H1 (cell line): ENCODE measurements at regions not wholly inside any gene's neighbourhood (a gene's known extent, or its start where the extent isn't known, plus 50 kb on each side); places are given as distances from the start of the nearest gene placed in this dataset.

Source experiments
- CTCF ChIA-PET: fragments of 300-600 bp; sonication (Branson Sonifier 250); formaldehyde crosslinking; loops from one replicate; lab custom pipeline; 2021; ENCODE audit not compliant: partially characterized antibody; lab: Charles Lee
- POLR2A ChIA-PET: fragments of 300-600 bp; sonication (Branson Sonifier 250); formaldehyde crosslinking; loops from one replicate; lab custom pipeline; 2021; ENCODE audit warnings: inconsistent platforms; ENCODE audit not compliant: partially characterized antibody; lab: Charles Lee
- DNase-seq, 2 experiments: peaks; one replicate each; pipeline versions ENCODE4 v3.0.0 to v3.0.0-alpha.2; 2010 to 2022; ENCODE audit warnings: low spot score in 2 of 2, low read depth in 1 of 2, mixed read lengths in 1 of 2
- FAIRE-seq: peaks from 2 replicates; lab custom pipeline; 2011; peaks lifted over from hg19 to GRCh38; lab: Jason Lieb, UNC
- H2AFZ ChIP-seq: 2 replicates; pipeline ENCODE4 v1.8.1; 2012; ENCODE audit warnings: low read length, inconsistent platforms
- H2AK5ac ChIP-seq: 2 replicates; pipeline ENCODE4 v1.6.1; 2013; ENCODE audit warnings: low read depth, low read length
- H2BK120ac ChIP-seq: replicated peaks from 2 replicates; pipeline ENCODE3; 2013; ENCODE audit warnings: low read depth, low read length, inconsistent platforms
- H2BK12ac ChIP-seq: 2 replicates; pipeline ENCODE4 v1.6.1; 2013; ENCODE audit warnings: low read depth, low read length
- H2BK15ac ChIP-seq: 2 replicates; pipeline ENCODE4 v1.6.1; 2013; ENCODE audit warnings: low read length
- H2BK20ac ChIP-seq: 2 replicates; pipeline ENCODE4 v1.6.1; 2013; ENCODE audit warnings: low read length
- H2BK5ac ChIP-seq: 2 replicates; pipeline ENCODE4 v1.6.1; 2013; ENCODE audit warnings: low read depth, low read length
- H3K14ac ChIP-seq: 2 replicates; pipeline ENCODE4 v1.6.1; 2013; ENCODE audit warnings: inconsistent platforms; ENCODE audit not compliant: insufficient read length
- H3K18ac ChIP-seq: 2 replicates; pipeline ENCODE4 v1.6.1; 2013; ENCODE audit warnings: low read length; ENCODE audit errors: extremely low read depth
- H3K23ac ChIP-seq: 2 replicates; pipeline ENCODE4 v1.6.1; 2013; ENCODE audit warnings: inconsistent platforms; ENCODE audit not compliant: insufficient read length
- H3K23me2 ChIP-seq: 2 replicates; pipeline ENCODE4 v1.6.1; 2013; ENCODE audit warnings: low read depth, low read length
- H3K27ac ChIP-seq: 2 replicates; pipeline ENCODE4 v1.6.1; 2011; ENCODE audit warnings: low read depth, low read length, inconsistent platforms
- H3K27me3 ChIP-seq, 4 experiments: replicated peaks in 1 of 4; 1 replicate in 1 of 4; 2 replicates in 3 of 4; pipeline versions ENCODE4 v1.6.1 to v1.8.1; 2011 to 2013; ENCODE audit warnings: low read length in 3 of 4, mild to moderate bottlenecking in 3 of 4, inconsistent platforms in 2 of 4, mixed read lengths in 2 of 4, moderate library complexity in 1 of 4; ENCODE audit not compliant: control insufficient read depth in 3 of 4, insufficient read depth in 3 of 4; ENCODE audit errors: extremely low read depth in 1 of 4
- H3K36me3 ChIP-seq, 4 experiments: 2 replicates each; pipeline versions ENCODE4 v1.6.1 to v1.8.1; 2011 to 2013; ENCODE audit warnings: mild to moderate bottlenecking in 4 of 4, low read length in 3 of 4, moderate library complexity in 2 of 4, control low read depth in 1 of 4, inconsistent platforms in 1 of 4; ENCODE audit not compliant: insufficient read depth in 4 of 4, control insufficient read depth in 2 of 4
- H3K4ac ChIP-seq: replicated peaks from 2 replicates; pipeline ENCODE3; 2013; ENCODE audit warnings: low read length, low read depth, mixed read lengths, inconsistent platforms; ENCODE audit not compliant: insufficient read length
- H3K4me1 ChIP-seq, 4 experiments: replicated peaks in 1 of 4; 1 replicate in 1 of 4; 2 replicates in 3 of 4; pipeline versions ENCODE4 v1.6.1 to v1.8.1; 2011 to 2013; ENCODE audit warnings: low read length in 3 of 4, inconsistent platforms in 2 of 4, mixed read lengths in 1 of 4; ENCODE audit not compliant: insufficient read depth in 4 of 4, control insufficient read depth in 3 of 4
- H3K4me2 ChIP-seq, 2 experiments: 2 replicates each; pipeline versions ENCODE4 v1.6.1 to v1.8.1; 2011 to 2013; ENCODE audit warnings: low read depth in 2 of 2, low read length in 2 of 2, control low read depth in 1 of 2, inconsistent platforms in 1 of 2, mild to moderate bottlenecking in 1 of 2; ENCODE audit not compliant: insufficient read depth in 1 of 2
- H3K4me3 ChIP-seq, 4 experiments: fragments of 200-600, 300-600 bp in 1 of 4; sonication (generic), shearing (Covaris generic), sonication (Bioruptor Twin) in 1 of 4; 2 replicates each; pipeline versions ENCODE4 v1.5.1 to v1.8.1; 2011 to 2016; ENCODE audit warnings: low read length in 4 of 4, low read depth in 3 of 4, control low read depth in 2 of 4, inconsistent platforms in 2 of 4, mild to moderate bottlenecking in 2 of 4, mixed read lengths in 1 of 4, moderate library complexity in 1 of 4; ENCODE audit not compliant: insufficient read depth in 2 of 4; ENCODE audit errors: extremely low read depth in 1 of 4
- H3K56ac ChIP-seq: replicated peaks from 2 replicates; pipeline ENCODE3; 2013; ENCODE audit warnings: low read depth, mild to moderate bottlenecking, mixed read lengths, low read length, inconsistent platforms; ENCODE audit not compliant: insufficient read length
- H3K79me1 ChIP-seq: 2 replicates; pipeline ENCODE4 v1.6.1; 2013; ENCODE audit warnings: low read depth, low read length, control low read depth
- H3K79me2 ChIP-seq, 2 experiments: 2 replicates each; pipeline versions ENCODE4 v1.6.1 to v1.8.1; 2012 to 2013; ENCODE audit warnings: low read length in 2 of 2, mild to moderate bottlenecking in 2 of 2, inconsistent platforms in 1 of 2; ENCODE audit not compliant: insufficient read depth in 2 of 2, control insufficient read depth in 1 of 2
- H3K9ac ChIP-seq, 4 experiments: replicated peaks in 1 of 4; 1 replicate in 1 of 4; 2 replicates in 3 of 4; pipeline versions ENCODE4 v1.6.1 to v1.8.1; 2011 to 2013; ENCODE audit warnings: low read depth in 3 of 4, low read length in 3 of 4, control low read depth in 2 of 4, mild to moderate bottlenecking in 2 of 4, moderate library complexity in 2 of 4, inconsistent platforms in 1 of 4; ENCODE audit errors: extremely low read depth in 1 of 4
- H3K9me3 ChIP-seq, 2 experiments: 2 replicates each; pipeline versions ENCODE4 v1.6.1 to v1.8.1; 2012 to 2013; ENCODE audit warnings: mild to moderate bottlenecking in 2 of 2, moderate library complexity in 2 of 2, control low read depth in 1 of 2, inconsistent platforms in 1 of 2, low read depth in 1 of 2, low read length in 1 of 2, mixed read lengths in 1 of 2; ENCODE audit not compliant: insufficient read depth in 2 of 2
- H4K20me1 ChIP-seq, 2 experiments: replicated peaks in 1 of 2; 2 replicates each; pipeline versions ENCODE3 to v1.8.1; 2011 to 2013; ENCODE audit warnings: inconsistent platforms in 2 of 2, low read length in 2 of 2, mild to moderate bottlenecking in 1 of 2; ENCODE audit not compliant: insufficient read depth in 2 of 2, control insufficient read depth in 1 of 2
- H4K5ac ChIP-seq: 2 replicates; pipeline ENCODE4 v1.6.1; 2013; ENCODE audit warnings: low read length, low read depth, mixed read lengths, inconsistent platforms; ENCODE audit not compliant: insufficient read length
- H4K8ac ChIP-seq: 2 replicates; pipeline ENCODE4 v1.8.0; 2013; ENCODE audit warnings: mild to moderate bottlenecking, moderate library complexity, low read length, inconsistent platforms; ENCODE audit not compliant: insufficient read depth; ENCODE audit errors: extremely low read depth
- H4K91ac ChIP-seq: replicated peaks from 2 replicates; pipeline ENCODE3; 2013; ENCODE audit warnings: low read length, mixed read lengths, inconsistent platforms; ENCODE audit not compliant: insufficient read length
- ASH2L ChIP-seq: fragments of 200-600, 300-600 bp; sonication (generic); IDR thresholded peaks from one replicate; pipeline ENCODE4 v1.7.1; 2017; ENCODE audit warnings: low read length
- CTBP2 ChIP-seq: IDR thresholded peaks from 2 replicates; pipeline ENCODE4 v1.7.0; 2011; ENCODE audit warnings: borderline replicate concordance, mild to moderate bottlenecking, moderate library complexity, mixed read lengths, low read length; ENCODE audit not compliant: insufficient read depth, insufficient read length
- HDAC6 ChIP-seq: IDR thresholded peaks from one replicate; pipeline ENCODE4 v1.7.1; 2012; ENCODE audit warnings: low read depth, mild to moderate bottlenecking, inconsistent platforms, low read length, moderate library complexity
- JUN ChIP-seq: IDR thresholded peaks from 2 replicates; pipeline ENCODE4 v1.6.1; 2011; ENCODE audit warnings: low read depth, mild to moderate bottlenecking, improper control_type of control experiment, low read length
- NRF1 ChIP-seq: IDR thresholded peaks from 2 replicates; pipeline ENCODE4 v1.6.1; 2011; ENCODE audit warnings: mild to moderate bottlenecking, low read depth, low read length, improper control_type of control experiment
- RAD21 ChIP-seq, 2 experiments: IDR thresholded peaks in 1 of 2; conservative IDR thresholded peaks in 1 of 2; 2 replicates each; pipeline ENCODE4 v1.6.1; 2011; ENCODE audit warnings: low read depth in 2 of 2, low read length in 2 of 2, improper control_type of control experiment in 1 of 2, inconsistent platforms in 1 of 2, mild to moderate bottlenecking in 1 of 2, moderate library complexity in 1 of 2
- SP2 ChIP-seq: IDR thresholded peaks from 2 replicates; pipeline ENCODE4 v1.6.1; 2012; ENCODE audit warnings: mild to moderate bottlenecking, low read length, inconsistent platforms
- SP4 ChIP-seq: IDR thresholded peaks from 2 replicates; pipeline ENCODE4 v1.6.1; 2012; ENCODE audit warnings: low read length, inconsistent platforms
- SUZ12 ChIP-seq: fragments of 200-600 bp; sonication (generic); IDR thresholded peaks from 2 replicates; pipeline ENCODE4 v1.6.1; 2012; ENCODE audit warnings: mild to moderate bottlenecking, inconsistent platforms, low read length, moderate library complexity, mixed read lengths
- TBP ChIP-seq: IDR thresholded peaks from 2 replicates; pipeline ENCODE4 v1.6.1; 2011; ENCODE audit warnings: low read depth, low read length, improper control_type of control experiment
- WGBS, 2 experiments: shearing (Covaris generic) in 1 of 2; methylation state at CpG; one replicate each; pipeline versions ENCODE4 v1.1.6 to v1.1.7; 2013 to 2015; ENCODE audit warnings: low lambda C conversion rate in 2 of 2, mixed read lengths in 2 of 2, inconsistent platforms in 1 of 2, low coverage in 1 of 2, missing lambda C conversion rate in 1 of 2; ENCODE audit not compliant: insufficient replicate concordance in 2 of 2, insufficient coverage in 1 of 2, insufficient read length in 1 of 2; ENCODE audit errors: extremely low coverage in 1 of 2, missing lambda C conversion rate in 1 of 2; 5-methylcytosine and 5-hydroxymethylcytosine counted together
- TF ChIP-seq, protein P1 (sequence below): IDR thresholded peaks from 2 replicates; pipeline ENCODE4 v1.6.1; 2012; ENCODE audit warnings: inconsistent platforms
- TF ChIP-seq, protein P2 (sequence below), 3 experiments: IDR thresholded peaks; 1 replicate in 2 of 3; 2 replicates in 1 of 3; pipeline versions ENCODE4 v1.5.1 to v1.6.1; 2011; ENCODE audit warnings: low read length in 3 of 3, mild to moderate bottlenecking in 3 of 3, inconsistent platforms in 2 of 3, low read depth in 1 of 3, moderate library complexity in 1 of 3; ENCODE audit not compliant: insufficient read depth in 1 of 3; ENCODE audit errors: control extremely low read depth in 1 of 3

DNA sequence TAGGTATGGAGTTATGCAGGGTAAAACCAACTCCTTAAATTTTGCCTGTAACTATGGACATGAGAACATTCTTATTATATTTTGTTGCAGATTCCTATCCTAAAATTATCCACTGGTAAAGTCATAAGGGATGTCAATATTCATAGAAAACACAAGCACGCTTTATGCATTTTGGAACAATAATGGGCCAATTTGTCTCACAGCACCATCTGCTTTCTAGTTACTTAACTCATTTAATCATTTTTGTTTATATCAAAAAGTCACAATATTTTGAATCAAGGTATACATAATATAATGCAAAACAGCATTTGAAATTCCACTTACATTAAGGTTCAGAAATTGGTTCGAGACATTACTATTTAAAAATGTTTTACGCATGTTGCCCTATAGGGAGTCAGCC is 203.0 kb downstream of the GABRG1 start:
- no peak for FAIRE-seq
- H3K4me3 ChIP-seq: no peak overlapping the region
- 95% methylated on average over 3 of the region's 3 CpGs; no CpG with 5 or more reads in 1 of the 2 experiments for WGBS, 2 experiments
- TF ChIP-seq SUZ12 (no peak), CTBP2 (no peak), JUN (no peak), HDAC6 (no peak), SP4 (no peak), ASH2L (no peak), NRF1 (no peak), TBP (no peak), SP2 (no peak), RAD21 (IDR thresholded peaks at IDR 0.05 in 1 of 2, conservative IDR thresholded peaks at IDR 0.05 in 1 of 2; ENCODE audit: low read depth in 2 of 2, low read length in 2 of 2) (no peak)
- TF ChIP-seq, protein P1, sequence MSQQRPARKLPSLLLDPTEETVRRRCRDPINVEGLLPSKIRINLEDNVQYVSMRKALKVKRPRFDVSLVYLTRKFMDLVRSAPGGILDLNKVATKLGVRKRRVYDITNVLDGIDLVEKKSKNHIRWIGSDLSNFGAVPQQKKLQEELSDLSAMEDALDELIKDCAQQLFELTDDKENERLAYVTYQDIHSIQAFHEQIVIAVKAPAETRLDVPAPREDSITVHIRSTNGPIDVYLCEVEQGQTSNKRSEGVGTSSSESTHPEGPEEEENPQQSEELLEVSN: no peak
- TF ChIP-seq, protein P2, sequence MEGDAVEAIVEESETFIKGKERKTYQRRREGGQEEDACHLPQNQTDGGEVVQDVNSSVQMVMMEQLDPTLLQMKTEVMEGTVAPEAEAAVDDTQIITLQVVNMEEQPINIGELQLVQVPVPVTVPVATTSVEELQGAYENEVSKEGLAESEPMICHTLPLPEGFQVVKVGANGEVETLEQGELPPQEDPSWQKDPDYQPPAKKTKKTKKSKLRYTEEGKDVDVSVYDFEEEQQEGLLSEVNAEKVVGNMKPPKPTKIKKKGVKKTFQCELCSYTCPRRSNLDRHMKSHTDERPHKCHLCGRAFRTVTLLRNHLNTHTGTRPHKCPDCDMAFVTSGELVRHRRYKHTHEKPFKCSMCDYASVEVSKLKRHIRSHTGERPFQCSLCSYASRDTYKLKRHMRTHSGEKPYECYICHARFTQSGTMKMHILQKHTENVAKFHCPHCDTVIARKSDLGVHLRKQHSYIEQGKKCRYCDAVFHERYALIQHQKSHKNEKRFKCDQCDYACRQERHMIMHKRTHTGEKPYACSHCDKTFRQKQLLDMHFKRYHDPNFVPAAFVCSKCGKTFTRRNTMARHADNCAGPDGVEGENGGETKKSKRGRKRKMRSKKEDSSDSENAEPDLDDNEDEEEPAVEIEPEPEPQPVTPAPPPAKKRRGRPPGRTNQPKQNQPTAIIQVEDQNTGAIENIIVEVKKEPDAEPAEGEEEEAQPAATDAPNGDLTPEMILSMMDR (IDR thresholded peaks at IDR 0.05; ENCODE audit: control extremely low read depth in 1 of 3, insufficient read depth in 1 of 3, low read depth in 1 of 3, low read length in 3 of 3): no peak

More for the DNA sequence above, 203.0 kb downstream of the GABRG1 start:
- Histone ChIP-seq H3K79me2 (no peaks in the 10 kb centered on the region), H3K27ac (no peak overlapping the region), H3K56ac (no peak overlapping the region), H3K4me2 (no peak overlapping the region), H3K23ac (no peak overlapping the region), H3K4ac (no peak overlapping the region), H3K9ac (no peak overlapping the region), H3K36me3 (no peaks in the 10 kb centered on the region), H2AFZ (no peak overlapping the region), H4K20me1 (no peaks in the 10 kb centered on the region), H3K14ac (no peak overlapping the region), H3K27me3 (no peaks in the 10 kb centered on the region), H3K4me1 (no peaks in the 10 kb centered on the region), H2BK5ac (no peak overlapping the region), H3K23me2 (no peaks in the 10 kb centered on the region; the same call in 1 of the 2 replicates), H4K5ac (no peak overlapping the region), H2BK20ac (no peak overlapping the region), H2BK15ac (no peak overlapping the region), H2BK120ac (no peak overlapping the region), H3K79me1 (no peaks in the 10 kb centered on the region), H2BK12ac (no peak overlapping the region), H2AK5ac (no peak overlapping the region), H3K18ac (no peak overlapping the region), H4K8ac (no peak overlapping the region), H3K9me3 (no peaks in the 10 kb centered on the region), H4K91ac (no peak overlapping the region)
- DNase-seq: no peak
- CTCF ChIA-PET: interaction anchor here (0.8 kb wide), 1 partner anchor 727 kb away, joined by 3 read pairs; no protein-coding TSS in a partner anchor
- POLR2A ChIA-PET: no interaction called here
